Breast epithelium (tissue), 3 donors: ENCODE measurements at regions not wholly inside any gene's neighbourhood (a gene's known extent, or its start where the extent isn't known, plus 50 kb on each side); places are given as distances from the start of the nearest gene placed in this dataset.

ENCODE experiments used
- CTCF ChIP-seq, 3 donors: fragments of 450-650 bp; IDR thresholded peaks; one replicate each; pipeline ENCODE4 v1.5.1; 2016 to 2017; ENCODE audit warnings: antibody characterized with exemption in 3 of 3, mild to moderate bottlenecking in 3 of 3, moderate library complexity in 3 of 3
- POLR2A ChIP-seq: fragments of 450-650 bp; IDR thresholded peaks from one replicate; pipeline ENCODE4 v1.6.1; 2016; ENCODE audit warnings: antibody characterized with exemption, mild to moderate bottlenecking, moderate library complexity
- POLR2AphosphoS5 ChIP-seq, 3 donors: sonication (generic); formaldehyde crosslinking; IDR thresholded peaks; one replicate each; pipeline ENCODE4 v1.6.1; 2017; ENCODE audit warnings: antibody characterized with exemption in 3 of 3

- TF ChIP-seq CTCF (IDR thresholded peaks at IDR 0.05) (no peak), POLR2A (no peak), POLR2AphosphoS5 (IDR thresholded peaks at IDR 0.05) (no peak)
These were observed 519.5 kb upstream of the DAB1 start for GRCh38 chr1:57943365-57943764.
